HG02642 (cell line): ENCODE measurements at regions not wholly inside any gene's neighbourhood (a gene's known extent, or its start where the extent isn't known, plus 50 kb on each side); places are given as distances from the start of the nearest gene placed in this dataset.

Experiments used
- ATAC-seq: cut with Tn5 transposase; IDR thresholded peaks from one replicate; pipeline ENCODE4 v1.9.1; 2021; ENCODE audit warnings: mild to moderate bottlenecking; ENCODE audit not compliant: unreplicated experiment, poor library complexity

DNA sequence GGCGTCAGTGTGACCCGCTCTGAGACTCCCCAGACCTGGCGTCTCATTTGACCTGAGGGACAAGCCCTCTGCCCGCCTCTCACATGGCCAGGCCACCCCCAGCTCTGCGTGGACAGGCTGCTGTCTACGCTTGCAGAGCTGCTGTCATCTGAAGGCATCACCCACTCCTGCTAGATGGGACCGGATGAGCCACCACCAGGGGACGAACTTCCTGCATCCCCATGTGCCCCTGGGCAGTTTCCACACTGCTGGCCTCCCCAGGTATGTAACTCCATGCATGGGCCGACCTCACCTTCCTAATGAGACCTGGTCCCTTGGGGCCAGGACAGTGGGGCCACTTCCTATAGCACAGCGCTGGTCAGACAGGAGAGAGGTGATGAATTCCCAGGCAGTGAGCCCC is 121.5 kb downstream of the PSMG1 start:
- ATAC-seq = no peak

DNA sequence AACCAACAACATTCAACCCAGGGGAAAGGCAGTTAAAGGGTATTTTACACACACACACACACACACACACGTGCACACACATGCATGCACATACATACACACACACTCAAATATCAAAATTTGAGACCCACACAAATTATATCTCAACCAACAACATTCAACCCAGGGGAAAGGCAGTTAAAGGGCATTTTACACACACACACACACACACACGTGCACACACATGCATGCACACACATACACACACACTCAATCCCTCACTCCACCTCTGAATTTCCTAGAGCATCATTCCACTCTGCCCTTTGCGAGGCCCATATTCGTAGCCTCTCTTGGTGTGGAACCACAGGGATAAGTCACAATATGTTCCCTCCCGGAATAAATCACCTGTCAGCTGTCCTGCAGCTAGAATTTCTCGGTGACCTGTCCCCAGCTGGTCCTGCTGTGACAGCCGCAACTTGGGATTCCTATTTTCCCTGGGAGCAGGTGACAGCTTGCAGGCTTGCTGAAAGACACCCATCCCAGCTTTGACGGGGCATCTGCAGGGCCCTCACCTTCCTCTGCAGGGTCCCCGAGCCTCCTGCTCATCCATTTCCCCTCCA is 122.7 kb downstream of the PSMG1 start:
- no peak for ATAC-seq

DNA sequence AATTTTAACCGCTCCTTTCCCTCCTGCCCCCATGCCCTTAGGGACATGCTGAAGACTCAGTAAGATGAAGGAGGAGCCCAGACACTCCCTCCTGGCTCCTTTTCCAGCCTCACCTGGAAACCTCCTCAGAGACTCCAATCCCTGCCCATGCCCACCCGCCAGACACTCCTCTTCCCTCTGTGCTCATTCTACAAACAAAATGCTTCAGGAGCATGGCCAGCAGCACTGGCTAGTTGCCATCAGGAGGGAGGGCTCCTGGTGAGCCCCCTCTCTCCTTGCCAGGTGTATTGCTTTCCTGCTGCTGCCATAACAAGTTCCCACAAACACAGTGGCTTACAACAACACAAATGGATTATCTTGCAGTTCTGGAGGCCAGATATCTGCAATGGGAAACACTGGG is 126.1 kb downstream of the PSMG1 start:
- ATAC-seq = no peak

DNA sequence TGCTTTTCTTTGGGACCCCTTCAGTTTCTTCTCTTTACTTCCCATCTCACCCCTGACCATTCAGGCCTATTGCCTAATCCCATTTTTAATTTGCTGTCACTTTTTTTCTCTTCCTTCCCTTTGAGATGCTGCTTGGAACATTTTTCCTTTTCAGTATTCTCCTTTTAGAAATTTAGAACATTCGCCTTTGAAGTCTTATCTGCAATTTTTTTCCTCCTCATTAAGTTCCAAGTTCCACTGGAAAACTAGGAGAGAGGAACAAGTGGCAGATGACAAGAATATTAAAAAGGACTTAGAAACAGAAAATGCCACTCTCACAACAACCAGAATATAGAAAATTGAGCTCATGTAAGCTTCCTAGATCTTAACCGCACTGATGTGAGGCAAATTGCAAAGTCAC is 126.6 kb downstream of the PSMG1 start:
- no peak for ATAC-seq

DNA sequence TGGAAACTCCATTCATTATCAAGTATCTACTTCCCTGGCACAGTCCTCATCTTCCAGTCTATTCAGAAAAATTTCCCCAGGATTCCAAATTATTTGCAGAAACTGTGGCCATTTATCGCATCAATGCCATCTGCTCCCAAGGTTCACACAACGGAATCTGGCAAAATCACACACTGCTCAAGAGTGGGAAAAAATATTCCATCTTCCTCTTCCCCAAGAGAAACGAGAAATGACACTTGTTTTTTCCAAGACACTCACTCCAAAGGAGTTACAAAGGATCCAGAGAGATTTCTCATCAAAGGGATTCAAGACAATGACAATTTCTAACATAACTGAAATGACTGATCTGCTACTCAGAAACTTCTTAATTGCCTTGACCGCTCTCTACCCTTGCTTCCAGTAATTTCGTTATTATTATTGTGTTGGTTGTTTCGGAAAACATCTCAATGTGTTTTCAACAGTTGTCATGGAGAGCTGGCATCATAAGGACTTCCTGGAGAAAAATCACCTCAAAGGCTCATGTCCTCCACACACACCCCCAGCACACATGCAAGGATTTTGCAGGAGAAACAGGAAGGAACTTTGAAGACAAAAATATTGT is 128.0 kb downstream of the PSMG1 start:
- no peak for ATAC-seq

DNA sequence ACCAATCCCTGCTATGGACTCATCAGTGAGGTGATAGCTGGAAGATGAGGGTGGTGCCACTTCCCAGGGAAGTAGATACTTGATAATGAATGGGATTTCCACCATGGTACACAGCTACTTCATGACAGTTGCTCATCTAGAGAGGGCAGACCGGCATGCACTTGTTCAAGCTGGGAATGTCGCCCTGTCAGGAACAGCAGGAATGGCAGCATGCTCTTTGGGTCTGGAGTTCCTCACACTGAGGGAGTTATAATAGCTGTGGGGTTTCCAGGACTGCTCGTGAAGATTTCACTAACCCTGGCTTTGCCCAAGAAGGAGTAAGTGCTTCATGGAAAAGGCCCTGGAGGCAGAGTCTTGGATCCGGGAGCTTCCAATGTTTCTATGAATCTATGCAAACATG is 129.2 kb downstream of the PSMG1 start:
- no peak for ATAC-seq

DNA sequence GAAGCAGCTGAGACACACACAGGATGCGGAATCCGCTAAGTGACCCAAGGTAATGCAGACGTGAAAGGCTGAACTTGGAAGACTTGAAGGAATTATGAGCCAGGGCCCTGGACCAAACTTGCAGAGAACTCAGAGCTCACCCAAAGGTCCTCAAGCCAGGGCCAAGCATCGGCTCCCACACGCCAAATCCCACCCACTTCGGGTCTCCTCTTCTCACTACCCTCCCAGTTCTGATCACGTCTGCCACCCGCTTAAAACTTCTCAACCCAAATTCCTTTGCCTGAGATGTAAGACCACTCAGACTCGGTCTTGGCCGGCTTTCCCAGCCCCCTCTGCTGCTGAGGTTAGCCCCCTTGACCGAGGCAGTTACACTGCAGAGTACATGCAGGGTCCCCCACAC is 130.1 kb downstream of the PSMG1 start:
- ATAC-seq = no peak

DNA sequence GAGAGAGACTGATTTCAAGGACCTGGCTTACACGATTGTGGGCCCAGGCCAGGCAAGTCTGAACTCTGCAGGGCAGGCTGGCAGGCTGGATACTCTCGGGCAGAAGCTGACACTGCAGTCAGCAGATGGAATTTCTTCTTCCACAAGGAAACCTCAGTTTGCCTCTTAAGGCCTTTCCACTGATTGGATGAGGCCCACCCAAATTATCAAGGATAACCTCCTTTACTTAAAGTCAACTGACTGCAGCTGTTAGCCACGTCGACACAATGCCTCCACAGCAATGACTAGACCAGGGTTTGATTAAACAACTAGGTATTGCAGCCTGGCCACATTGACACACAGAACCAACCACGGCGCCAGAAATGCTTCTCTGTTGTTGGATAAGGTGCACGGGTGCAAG is 130.5 kb downstream of the PSMG1 start:
- ATAC-seq = no peak

DNA sequence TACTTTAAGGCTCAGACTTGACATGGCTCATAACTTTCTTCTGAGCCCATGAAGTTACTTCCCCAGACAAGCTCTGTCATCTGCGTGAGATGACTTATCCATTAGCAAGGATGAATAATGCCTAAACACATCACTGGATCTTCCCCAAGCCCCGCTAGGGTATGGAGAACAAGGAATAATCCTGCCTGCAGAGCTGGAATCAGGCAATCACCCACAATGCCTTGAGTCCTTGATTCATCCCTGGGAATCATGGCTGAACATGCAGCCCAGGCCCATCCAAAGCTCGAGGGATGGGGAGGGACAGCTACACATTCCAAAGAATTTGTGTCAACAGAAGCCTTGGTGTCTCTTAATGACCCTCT is 131.7 kb downstream of the PSMG1 start:
- no peak for ATAC-seq

DNA sequence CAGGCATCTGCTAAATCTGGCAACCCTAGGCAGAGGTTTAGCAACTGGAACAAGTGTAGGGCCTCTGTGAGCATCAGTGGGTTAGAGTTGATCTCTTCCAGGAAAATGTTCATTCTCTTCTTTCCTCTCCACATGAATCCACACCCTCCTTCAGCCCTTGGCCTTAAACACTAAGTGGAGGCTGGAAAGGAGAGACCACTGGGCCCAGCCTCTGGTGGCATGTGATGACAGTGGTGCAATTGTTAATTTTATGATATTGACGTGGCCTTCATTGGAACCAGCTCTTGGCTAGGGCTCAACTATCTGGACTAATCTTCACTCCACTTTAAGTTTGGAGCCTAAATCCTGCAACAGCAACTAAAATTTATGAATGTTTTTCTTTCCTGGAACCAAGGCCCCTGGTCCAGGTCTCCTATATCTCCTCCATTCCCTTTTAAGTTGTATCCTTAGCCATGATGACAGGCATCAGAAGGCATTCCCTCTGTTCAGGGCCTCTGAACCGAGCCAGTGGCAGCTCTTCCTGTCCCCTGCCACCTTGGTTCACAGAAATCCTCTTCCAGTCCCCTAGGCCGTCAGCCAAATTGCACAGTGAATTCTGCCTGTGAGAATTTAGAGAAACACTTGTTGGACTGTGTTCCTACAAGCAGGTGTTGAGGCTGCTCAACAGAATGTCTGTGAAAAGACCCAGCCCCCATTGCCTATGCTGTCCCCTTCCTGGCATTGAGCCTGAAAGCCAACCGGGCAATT is 132.2 kb downstream of the PSMG1 start:
- ATAC-seq = no peak

DNA sequence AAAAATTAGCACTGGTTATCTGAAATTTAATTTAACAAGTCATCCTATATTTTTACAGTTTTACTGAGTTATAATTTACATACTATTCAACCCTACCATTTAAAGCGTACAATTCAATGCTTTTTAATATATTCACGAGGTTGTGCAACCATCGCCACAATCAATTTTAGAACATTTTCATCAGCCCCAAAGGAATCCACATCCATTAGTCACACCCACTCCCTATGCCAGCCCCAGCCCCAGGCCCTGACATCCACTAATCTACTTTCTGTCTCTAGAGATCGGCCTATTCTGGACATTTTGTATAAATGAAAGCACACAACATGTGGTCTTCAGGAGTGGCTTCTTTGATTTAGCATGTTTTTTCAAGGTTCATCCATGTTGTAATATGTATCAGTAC is 134.7 kb downstream of the PSMG1 start:
- no peak for ATAC-seq

DNA sequence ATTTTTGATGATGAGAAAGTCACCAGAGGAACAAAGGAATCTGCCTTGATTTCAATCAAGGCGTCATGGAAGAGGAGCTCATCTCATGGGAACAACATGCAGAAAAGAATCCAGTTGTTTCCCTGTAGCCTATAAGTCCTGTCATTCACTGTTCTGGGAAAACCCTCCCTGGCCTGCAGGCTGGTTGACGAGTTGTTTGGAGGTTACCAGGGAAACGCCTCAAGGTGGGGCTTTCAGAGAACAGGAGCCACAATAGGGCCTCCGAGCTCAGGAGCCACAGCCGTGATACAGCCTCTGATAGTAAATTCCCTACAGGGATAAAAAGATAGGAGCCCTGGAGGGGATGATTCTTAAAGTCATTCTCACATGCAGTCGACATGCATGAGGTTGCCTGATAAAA is 135.2 kb downstream of the PSMG1 start:
- no peak for ATAC-seq

DNA sequence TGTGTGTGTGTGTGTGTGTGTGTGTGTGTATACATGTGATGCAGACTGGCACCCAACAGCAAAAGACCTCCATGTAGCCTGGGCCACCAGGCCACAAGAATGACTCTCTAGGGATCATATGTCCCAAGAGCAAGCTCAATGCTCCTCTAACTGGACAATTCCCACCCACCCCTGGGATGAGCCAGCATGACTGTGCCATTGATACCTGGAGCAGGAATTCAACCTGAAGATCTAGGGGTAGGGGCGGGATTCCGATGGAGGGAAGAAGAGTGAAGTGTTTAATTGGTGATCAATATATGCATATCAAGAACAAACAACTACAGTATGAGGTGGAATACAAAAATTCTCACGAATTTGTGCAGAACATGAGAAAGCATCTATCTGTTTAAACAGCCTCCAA is 136.2 kb downstream of the PSMG1 start:
- no peak for ATAC-seq

DNA sequence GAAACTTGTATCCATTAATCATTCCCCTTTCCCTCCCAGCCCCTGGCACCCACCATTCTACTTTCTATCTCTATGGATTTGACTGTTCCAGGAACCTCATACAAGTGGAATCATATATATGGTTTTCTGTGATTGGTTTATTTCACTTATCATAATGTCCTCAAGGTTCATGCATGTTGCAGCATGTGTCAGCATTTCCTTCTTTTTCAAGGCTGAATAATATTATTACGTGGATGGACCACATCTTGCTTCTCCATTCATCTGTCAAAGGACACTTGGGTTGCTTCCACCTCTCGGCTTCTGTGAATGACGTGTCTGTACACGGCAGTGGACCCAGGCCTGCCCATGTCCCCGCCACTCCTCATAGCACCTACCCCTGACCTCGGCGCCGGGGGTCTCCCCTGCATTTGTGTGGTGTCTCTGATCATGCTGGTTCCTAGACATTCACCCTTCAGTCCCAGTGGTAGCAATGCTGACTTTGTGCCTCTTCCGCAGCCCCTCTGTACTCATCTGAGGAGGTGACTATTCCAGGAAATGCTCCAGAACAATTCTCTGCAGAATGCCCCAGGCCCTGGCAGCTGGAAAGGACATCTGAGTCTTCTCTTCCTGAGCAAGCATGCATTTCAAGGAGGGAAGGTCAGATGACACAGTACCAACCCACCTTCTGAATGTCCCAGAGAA is 136.9 kb downstream of the PSMG1 start:
- no peak for ATAC-seq

DNA sequence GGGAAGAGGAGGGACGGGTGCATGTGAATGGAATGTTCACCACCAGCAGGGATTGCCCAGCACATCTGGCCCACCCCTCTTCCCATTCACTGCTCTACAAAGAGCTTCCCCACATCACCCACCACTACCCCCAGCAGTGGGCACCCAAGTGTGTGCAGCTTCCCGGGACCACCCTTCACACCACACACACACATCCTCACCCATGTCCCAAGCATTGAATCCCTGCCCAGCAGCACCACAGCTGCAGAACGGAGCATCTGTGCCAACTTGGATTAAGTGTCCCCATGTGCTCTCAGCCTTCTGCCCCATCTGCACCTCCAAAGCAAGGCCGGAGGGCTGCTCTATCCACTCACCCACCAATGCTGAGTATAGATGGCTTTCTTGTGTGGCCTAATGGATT is 141.4 kb downstream of the PSMG1 start:
- ATAC-seq = no peak

DNA sequence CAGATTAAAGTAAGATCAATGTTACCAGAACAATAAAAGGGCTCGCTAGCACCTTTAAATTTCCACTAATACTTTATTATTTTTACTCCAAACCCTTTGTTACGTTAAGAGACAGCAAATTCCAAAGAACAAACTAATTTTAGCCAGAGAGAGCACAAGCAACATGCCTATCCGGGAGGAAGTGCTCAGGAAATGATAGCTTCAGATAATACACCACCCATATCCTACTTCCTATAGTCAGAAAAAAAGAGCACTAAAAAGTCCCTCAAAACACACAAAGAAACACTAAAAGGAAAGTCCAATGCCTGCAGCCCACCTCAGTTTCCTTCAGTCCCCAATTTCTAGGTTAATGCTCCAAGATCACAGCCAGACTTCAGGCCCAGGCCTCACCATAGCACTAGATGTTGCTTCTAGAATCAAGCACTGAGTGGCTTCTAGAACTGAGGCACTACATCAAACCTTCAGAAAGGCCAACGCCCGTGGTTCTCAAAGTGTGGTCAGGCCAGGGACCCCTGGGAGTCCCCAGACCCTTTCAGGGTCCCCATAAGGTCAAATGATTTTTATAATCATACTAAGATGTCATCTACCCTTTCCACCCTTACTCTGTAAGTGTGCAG is 142.6 kb downstream of the PSMG1 start:
- no peak for ATAC-seq

DNA sequence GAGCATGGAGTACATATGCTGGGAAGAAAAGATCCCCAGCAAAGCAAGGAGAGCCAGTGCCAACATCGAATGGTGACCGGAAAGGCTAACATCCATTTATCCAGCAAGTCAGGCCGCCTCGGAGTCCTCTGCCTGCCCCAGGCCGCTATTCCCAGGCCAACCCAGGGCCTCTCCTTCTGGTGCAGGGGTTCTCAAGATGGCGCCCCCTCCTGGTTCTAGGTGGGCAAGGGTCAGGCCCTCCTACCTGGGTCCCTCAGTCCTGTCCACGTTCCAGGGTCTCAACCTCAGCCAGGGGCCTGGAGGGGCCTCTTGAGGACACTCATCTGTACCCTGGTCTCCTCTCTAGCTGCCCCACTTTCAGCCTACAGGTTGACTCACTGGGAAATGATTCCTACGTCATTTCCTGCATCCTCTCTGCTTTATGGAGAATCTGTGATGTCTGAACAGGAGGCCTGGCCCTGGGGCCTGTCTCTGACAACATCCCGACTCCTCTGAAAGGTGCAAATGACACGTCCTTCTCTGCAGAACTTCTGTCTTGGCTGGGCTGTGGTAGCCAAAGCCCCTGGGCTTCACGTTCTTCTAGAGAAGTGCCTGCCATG is 145.3 kb downstream of the PSMG1 start:
- no peak for ATAC-seq

DNA sequence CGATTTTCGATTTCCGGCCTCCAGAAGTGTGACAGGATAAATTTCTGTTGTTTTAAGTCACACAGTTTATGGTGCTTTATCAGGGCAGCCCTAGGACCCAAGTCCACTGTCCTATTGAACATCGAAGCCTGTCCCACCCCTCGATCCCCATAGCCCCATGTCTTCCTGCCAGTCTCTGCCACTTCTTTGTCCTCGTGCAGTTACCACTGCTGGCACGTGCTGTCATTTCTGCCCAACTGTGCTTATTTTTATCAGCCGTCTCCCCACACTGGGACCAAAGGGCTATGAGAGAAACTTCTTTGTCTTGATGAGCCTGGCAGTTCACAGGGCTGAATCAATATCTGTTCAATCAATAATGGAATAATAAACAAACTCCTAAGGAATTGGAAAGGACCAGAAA is 146.7 kb downstream of the PSMG1 start:
- ATAC-seq = no peak

DNA sequence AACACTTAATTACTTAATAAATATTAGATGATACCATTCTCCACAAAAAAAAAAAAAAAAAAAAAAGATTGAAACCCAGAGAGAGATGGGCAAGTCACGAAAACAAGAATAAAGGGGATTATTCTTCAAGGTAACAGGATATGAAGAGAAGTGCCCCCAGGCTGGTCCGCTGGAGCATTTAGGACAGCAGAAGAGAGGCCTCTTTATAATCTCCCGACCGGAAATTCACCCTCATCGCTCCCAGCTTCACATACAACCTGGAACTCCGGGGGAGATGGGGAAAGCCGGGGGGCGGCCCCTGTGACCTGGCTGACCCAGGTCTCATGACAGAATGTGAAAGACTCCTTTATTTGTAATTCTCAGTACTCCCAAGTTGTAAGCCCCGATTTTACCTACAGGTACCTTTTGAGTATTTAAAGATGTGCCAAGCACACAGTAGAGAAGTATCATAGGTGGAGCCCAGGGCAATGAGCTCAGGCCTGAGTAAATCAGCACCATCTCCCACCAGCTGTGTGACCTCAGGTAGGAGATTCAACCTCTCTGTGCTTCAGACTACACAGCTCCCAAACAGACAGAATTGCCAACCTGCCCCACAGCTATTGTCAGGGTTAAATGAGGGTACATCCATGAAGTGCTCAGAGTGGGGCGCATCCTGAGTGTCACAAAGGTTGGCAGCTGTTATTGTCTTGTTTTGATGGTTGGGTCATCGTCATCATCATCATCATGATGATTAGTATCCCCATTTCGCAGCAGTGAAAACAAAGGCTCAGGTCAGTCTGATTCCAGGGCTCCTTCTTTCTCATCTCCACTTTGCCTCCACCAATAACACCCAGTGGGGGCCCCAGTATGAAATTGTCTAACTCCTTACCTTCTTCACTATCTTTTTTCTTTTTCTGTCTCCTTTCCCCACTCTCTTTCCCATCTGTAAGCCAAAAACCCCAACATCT is 148.4 kb downstream of the PSMG1 start:
- no peak for ATAC-seq
